ENCODE measurements at regions not wholly inside any gene's neighbourhood (a gene's known extent, or its start where the extent isn't known, plus 50 kb on each side); places are given as distances from the start of the nearest gene placed in this dataset.

- Histone ChIP-seq H3K9ac (ENCODE audit: low read depth in 2 of 2, low read length in 2 of 2) (no peak overlapping the region), H3K4me1 (no peaks in the 10 kb centered on the region), H3K27me3 (no peaks in the 10 kb centered on the region), H3K9me3 (no peaks in the 10 kb centered on the region), H3K27ac (no peak overlapping the region), H3K4me3 (no peak overlapping the region), H3K36me3 (no peaks in the 10 kb centered on the region)
- DNase-seq = no peak
- intact Hi-C loops (cut with DNase I) = no loop called here
- no peak for TF ChIP-seq CTCF (IDR thresholded peaks at IDR 0.05)
Observed at GRCh38 chr18:30544141-30544540, 498.4 kb downstream of the DSC3 start.

- Histone ChIP-seq H3K27me3 (no peaks in the 10 kb centered on the region), H3K4me1 (no peaks in the 10 kb centered on the region), H3K27ac (no peak overlapping the region), H3K4me3 (no peak overlapping the region), H3K9ac (ENCODE audit: low read depth in 2 of 2, low read length in 2 of 2) (no peak overlapping the region), H3K9me3 (no peaks in the 10 kb centered on the region), H3K36me3 (no peaks in the 10 kb centered on the region)
- no peak for TF ChIP-seq CTCF (IDR thresholded peaks at IDR 0.05)
- intact Hi-C loops (cut with DNase I) = no loop called here
- DNase-seq = no peak
Observed at GRCh38 chr18:30533716-30534115, 508.8 kb downstream of the DSC3 start.

GRCh38 chr18:30527917-30528316, 514.6 kb downstream of the DSC3 start:
- no peaks in the 10 kb centered on the region for H3K36me3 ChIP-seq
- no peak overlapping the region for H3K9ac ChIP-seq (ENCODE audit: low read depth in 2 of 2, low read length in 2 of 2)
- intact Hi-C loops (cut with DNase I) = no loop called here
- H3K9me3 ChIP-seq = no peaks in the 10 kb centered on the region
- no peaks in the 10 kb centered on the region for H3K4me1 ChIP-seq
- TF ChIP-seq CTCF (IDR thresholded peaks at IDR 0.05) = no peak
- no peak overlapping the region for H3K4me3 ChIP-seq
- H3K27ac ChIP-seq = no peak overlapping the region
- no peaks in the 10 kb centered on the region for H3K27me3 ChIP-seq
- DNase-seq = no peak

GRCh38 chr18:30527226-30527625, 515.3 kb downstream of the DSC3 start:
- Histone ChIP-seq H3K27ac (no peak overlapping the region), H3K9ac (ENCODE audit: low read depth in 2 of 2, low read length in 2 of 2) (no peak overlapping the region), H3K4me1 (no peaks in the 10 kb centered on the region), H3K36me3 (no peaks in the 10 kb centered on the region), H3K4me3 (no peak overlapping the region), H3K9me3 (no peaks in the 10 kb centered on the region), H3K27me3 (no peaks in the 10 kb centered on the region)
- no peak for TF ChIP-seq CTCF (IDR thresholded peaks at IDR 0.05)
- intact Hi-C loops (cut with DNase I) = no loop called here
- DNase-seq = no peak

GRCh38 chr18:30522288-30522929, 520.1 kb downstream of the DSC3 start:
- DNase-seq = no peak
- Histone ChIP-seq H3K4me3 (no peak overlapping the region), H3K27me3 (no peaks in the 10 kb centered on the region), H3K9me3 (no peaks in the 10 kb centered on the region), H3K36me3 (no peaks in the 10 kb centered on the region), H3K4me1 (no peaks in the 10 kb centered on the region), H3K9ac (ENCODE audit: low read depth in 2 of 2, low read length in 2 of 2) (no peak overlapping the region), H3K27ac (no peak overlapping the region)
- intact Hi-C loops (cut with DNase I) = no loop called here
- TF ChIP-seq CTCF (IDR thresholded peaks at IDR 0.05) = no peak

Measured in colonic mucosa (tissue), 4 donors.